Neural crest cell (in vitro differentiated cells): ENCODE measurements at regions not wholly inside any gene's neighbourhood (a gene's known extent, or its start where the extent isn't known, plus 50 kb on each side); places are given as distances from the start of the nearest gene placed in this dataset.

ENCODE experiments used
- DNase-seq: peaks from one replicate; pipeline ENCODE4 v3.0.0; 2021; ENCODE audit warnings: low read depth, mixed read lengths, low spot score
- H3K27ac Mint-ChIP-seq: one replicate; pipeline ENCODE4 v1.8.0; 2021; ENCODE audit warnings: mild to moderate bottlenecking, mixed read lengths; ENCODE audit not compliant: unreplicated experiment
- H3K27me3 Mint-ChIP-seq: 2 replicates; pipeline ENCODE4 v1.8.0; 2021; ENCODE audit warnings: low read depth, mild to moderate bottlenecking, mixed read lengths
- H3K36me3 Mint-ChIP-seq: 2 replicates; pipeline ENCODE4 v1.8.0; 2021; ENCODE audit warnings: low read depth, mild to moderate bottlenecking, mixed read lengths
- H3K4me1 Mint-ChIP-seq: 2 replicates; pipeline ENCODE4 v1.8.0; 2021; ENCODE audit warnings: mixed read lengths
- H3K4me3 Mint-ChIP-seq: one replicate; pipeline ENCODE4 v1.8.0; 2021; ENCODE audit warnings: mild to moderate bottlenecking, mixed read lengths
- H3K9me3 Mint-ChIP-seq: 2 replicates; pipeline ENCODE4 v1.8.0; 2021; ENCODE audit warnings: mixed read lengths
- TF ChIP-seq, protein P1 (sequence below): fragments of 200-600 bp; sonication (generic); conservative IDR thresholded peaks from 2 replicates; pipeline ENCODE4 v1.5.0; 2021; ENCODE audit warnings: antibody characterized with exemption, mild to moderate bottlenecking

GRCh38 chr1:208597571-208597970 lies 353.4 kb upstream of the PLXNA2 start:
- no peak for DNase-seq
- H3K4me1 Mint-ChIP-seq, result peaks cover 64% of the 10 kb centered on the region

GRCh38 chr1:208598021-208598420 lies 353.8 kb upstream of the PLXNA2 start:
- no peak for DNase-seq
- TF ChIP-seq, protein P1, sequence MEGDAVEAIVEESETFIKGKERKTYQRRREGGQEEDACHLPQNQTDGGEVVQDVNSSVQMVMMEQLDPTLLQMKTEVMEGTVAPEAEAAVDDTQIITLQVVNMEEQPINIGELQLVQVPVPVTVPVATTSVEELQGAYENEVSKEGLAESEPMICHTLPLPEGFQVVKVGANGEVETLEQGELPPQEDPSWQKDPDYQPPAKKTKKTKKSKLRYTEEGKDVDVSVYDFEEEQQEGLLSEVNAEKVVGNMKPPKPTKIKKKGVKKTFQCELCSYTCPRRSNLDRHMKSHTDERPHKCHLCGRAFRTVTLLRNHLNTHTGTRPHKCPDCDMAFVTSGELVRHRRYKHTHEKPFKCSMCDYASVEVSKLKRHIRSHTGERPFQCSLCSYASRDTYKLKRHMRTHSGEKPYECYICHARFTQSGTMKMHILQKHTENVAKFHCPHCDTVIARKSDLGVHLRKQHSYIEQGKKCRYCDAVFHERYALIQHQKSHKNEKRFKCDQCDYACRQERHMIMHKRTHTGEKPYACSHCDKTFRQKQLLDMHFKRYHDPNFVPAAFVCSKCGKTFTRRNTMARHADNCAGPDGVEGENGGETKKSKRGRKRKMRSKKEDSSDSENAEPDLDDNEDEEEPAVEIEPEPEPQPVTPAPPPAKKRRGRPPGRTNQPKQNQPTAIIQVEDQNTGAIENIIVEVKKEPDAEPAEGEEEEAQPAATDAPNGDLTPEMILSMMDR, result no peak
- H3K9me3 Mint-ChIP-seq, result no peaks in the 10 kb centered on the region
- H3K4me1 Mint-ChIP-seq, result peaks cover 62% of the 10 kb centered on the region
- H3K27ac Mint-ChIP-seq, result no peak overlapping the region
- no peaks in the 10 kb centered on the region for H3K36me3 Mint-ChIP-seq
- no peak overlapping the region for H3K4me3 Mint-ChIP-seq
- H3K27me3 Mint-ChIP-seq, result no peaks in the 10 kb centered on the region

More at GRCh38 chr1:208597571-208597970, 353.4 kb upstream of the PLXNA2 start:
- H3K27me3 Mint-ChIP-seq, result no peaks in the 10 kb centered on the region
- no peaks in the 10 kb centered on the region for H3K9me3 Mint-ChIP-seq
- no peak overlapping the region for H3K27ac Mint-ChIP-seq
- H3K36me3 Mint-ChIP-seq, result no peaks in the 10 kb centered on the region
- no peak overlapping the region for H3K4me3 Mint-ChIP-seq
- TF ChIP-seq, protein P1, result no peak

- TF ChIP-seq, protein P1, result no peak
- no peaks in the 10 kb centered on the region for H3K9me3 Mint-ChIP-seq
- H3K27ac Mint-ChIP-seq, result no peak overlapping the region
These were observed 354.9 kb upstream of the PLXNA2 start for GRCh38 chr1:208599063-208599462.

DNA sequence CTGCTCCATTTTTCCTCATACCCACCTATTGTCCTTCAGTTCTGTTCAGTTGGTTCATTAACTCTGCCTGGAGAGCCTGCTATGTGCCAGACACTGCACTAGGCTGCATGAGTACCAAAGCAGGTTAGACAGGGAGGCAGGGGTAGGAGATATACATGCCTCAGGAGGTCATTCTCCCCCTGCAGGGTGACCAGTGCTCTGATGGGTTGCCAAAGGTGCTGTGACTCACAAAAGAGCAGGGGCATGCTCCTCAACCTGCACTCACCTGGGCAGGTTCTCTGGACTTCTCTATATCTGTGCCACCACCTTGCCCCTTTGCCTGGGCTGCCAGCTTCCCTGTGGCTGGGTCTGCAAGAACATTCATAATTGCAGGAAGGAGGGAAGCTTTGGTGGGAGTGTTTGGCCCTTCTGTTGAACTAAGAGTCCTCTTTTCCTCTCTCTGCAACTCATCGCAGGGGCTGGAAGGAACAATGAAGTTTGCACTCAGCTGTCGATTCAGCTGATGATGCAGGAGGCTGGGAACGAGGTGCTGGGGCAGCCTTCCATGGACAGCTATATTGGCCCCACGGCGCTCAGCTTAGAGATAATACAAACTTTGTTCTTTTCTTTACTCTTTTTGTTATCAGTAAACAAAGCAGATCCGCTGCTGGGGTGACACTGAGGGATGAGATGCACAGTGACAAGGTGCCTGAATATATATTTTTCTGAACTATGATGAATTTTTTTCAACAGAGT lies 356.4 kb upstream of the PLXNA2 start:
- Mint-ChIP-seq H3K4me3 (peak overlapping the region; percentile 45), H3K4me1 (peaks cover 56% of the 10 kb centered on the region), H3K27me3 (no peaks in the 10 kb centered on the region), H3K9me3 (no peaks in the 10 kb centered on the region), H3K27ac (peak overlapping the region; percentile 40), H3K36me3 (no peaks in the 10 kb centered on the region)
- TF ChIP-seq, protein P1, result no peak
- no peak for DNase-seq

More at GRCh38 chr1:208599063-208599462, 354.9 kb upstream of the PLXNA2 start:
- H3K36me3 Mint-ChIP-seq, result no peaks in the 10 kb centered on the region
- H3K27me3 Mint-ChIP-seq, result no peaks in the 10 kb centered on the region
- H3K4me1 Mint-ChIP-seq, result peaks cover 51% of the 10 kb centered on the region
- DNase-seq, result no peak
- H3K4me3 Mint-ChIP-seq, result no peak overlapping the region

- peak overlapping the region; percentile 4 for H3K4me3 Mint-ChIP-seq
- H3K27me3 Mint-ChIP-seq, result no peaks in the 10 kb centered on the region
- DNase-seq, result no peak
- H3K9me3 Mint-ChIP-seq, result no peaks in the 10 kb centered on the region
- no peaks in the 10 kb centered on the region for H3K36me3 Mint-ChIP-seq
- H3K4me1 Mint-ChIP-seq, result peaks cover 60% of the 10 kb centered on the region
- H3K27ac Mint-ChIP-seq, result no peak overlapping the region
- TF ChIP-seq, protein P1, result no peak
These were observed 357.4 kb upstream of the PLXNA2 start for GRCh38 chr1:208601561-208601960.
